GM18505 (cell line): ENCODE measurements at regions not wholly inside any gene's neighbourhood (a gene's known extent, or its start where the extent isn't known, plus 50 kb on each side); places are given as distances from the start of the nearest gene placed in this dataset.
"Not testable (repeated sequence)": the region's sequence is repeated elsewhere in the genome, so short reads cannot be mapped to it uniquely, and the experiment has no call there.

Source experiments
- ATAC-seq: cut with Tn5 transposase; IDR thresholded peaks from one replicate; pipeline ENCODE4 v1.9.1; 2021; ENCODE audit not compliant: unreplicated experiment
- POLR2A ChIP-seq: IDR thresholded peaks from 4 replicates; pipeline ENCODE4 v1.6.1; 2011; ENCODE audit warnings: borderline replicate concordance; ENCODE audit not compliant: insufficient read depth, insufficient read length; ENCODE audit errors: extremely low read depth

GRCh38 chr5:159660401-159660800 lies 255.9 kb upstream of the ADRA1B start:
- no peak for TF ChIP-seq POLR2A
- ATAC-seq = no peak

- TF ChIP-seq POLR2A = no peak
- no peak for ATAC-seq
Observed at GRCh38 chr5:159663986-159664385, 252.3 kb upstream of the ADRA1B start.

- no peak for TF ChIP-seq POLR2A
- no peak for ATAC-seq
Observed at GRCh38 chr5:159667286-159667685, 249.0 kb upstream of the ADRA1B start.

GRCh38 chr5:159668556-159668955 lies 247.7 kb upstream of the ADRA1B start:
- no peak for TF ChIP-seq POLR2A
- ATAC-seq = no peak

- no peak for ATAC-seq
- no peak for TF ChIP-seq POLR2A
Observed at GRCh38 chr5:159669559-159669958, 246.7 kb upstream of the ADRA1B start.

- ATAC-seq = no peak
- TF ChIP-seq POLR2A = no peak
Observed at GRCh38 chr5:159671886-159672285, 244.4 kb upstream of the ADRA1B start.

- ATAC-seq = no peak
- no peak for TF ChIP-seq POLR2A
Observed at GRCh38 chr5:159673538-159673937, 242.7 kb upstream of the ADRA1B start.

GRCh38 chr5:159678657-159679392 lies 237.5 kb upstream of the ADRA1B start:
- no peak for ATAC-seq
- no peak for TF ChIP-seq POLR2A

- no peak for TF ChIP-seq POLR2A
- no peak for ATAC-seq
Observed at GRCh38 chr5:159680095-159680494, 236.2 kb upstream of the ADRA1B start.

- no peak for ATAC-seq
Observed at GRCh38 chr5:159681661-159682060, 234.6 kb upstream of the ADRA1B start.

GRCh38 chr5:159682623-159683022 lies 233.7 kb upstream of the ADRA1B start:
- no peak for TF ChIP-seq POLR2A
- ATAC-seq = no peak

More at GRCh38 chr5:159681661-159682060, 234.6 kb upstream of the ADRA1B start:
- no peak for TF ChIP-seq POLR2A

GRCh38 chr5:159687892-159688291 lies 228.4 kb upstream of the ADRA1B start:
- ATAC-seq = not testable (repeated sequence)

- no peak for ATAC-seq
Observed at GRCh38 chr5:159695741-159696294, 220.5 kb upstream of the ADRA1B start.

GRCh38 chr5:159697530-159697929 lies 218.8 kb upstream of the ADRA1B start:
- no peak for TF ChIP-seq POLR2A
- ATAC-seq = no peak

More at GRCh38 chr5:159695741-159696294, 220.5 kb upstream of the ADRA1B start:
- no peak for TF ChIP-seq POLR2A
